HuH-7 (cell line): ENCODE measurements at regions not wholly inside any gene's neighbourhood (a gene's known extent, or its start where the extent isn't known, plus 50 kb on each side); places are given as distances from the start of the nearest gene placed in this dataset.
"Not testable (repeated sequence)": the region's sequence is repeated elsewhere in the genome, so short reads cannot be mapped to it uniquely, and the experiment has no call there.

Experiments
- DNase-seq: peaks from one replicate; pipeline ENCODE4 v3.0.0; 2011; ENCODE audit warnings: low spot score

DNA sequence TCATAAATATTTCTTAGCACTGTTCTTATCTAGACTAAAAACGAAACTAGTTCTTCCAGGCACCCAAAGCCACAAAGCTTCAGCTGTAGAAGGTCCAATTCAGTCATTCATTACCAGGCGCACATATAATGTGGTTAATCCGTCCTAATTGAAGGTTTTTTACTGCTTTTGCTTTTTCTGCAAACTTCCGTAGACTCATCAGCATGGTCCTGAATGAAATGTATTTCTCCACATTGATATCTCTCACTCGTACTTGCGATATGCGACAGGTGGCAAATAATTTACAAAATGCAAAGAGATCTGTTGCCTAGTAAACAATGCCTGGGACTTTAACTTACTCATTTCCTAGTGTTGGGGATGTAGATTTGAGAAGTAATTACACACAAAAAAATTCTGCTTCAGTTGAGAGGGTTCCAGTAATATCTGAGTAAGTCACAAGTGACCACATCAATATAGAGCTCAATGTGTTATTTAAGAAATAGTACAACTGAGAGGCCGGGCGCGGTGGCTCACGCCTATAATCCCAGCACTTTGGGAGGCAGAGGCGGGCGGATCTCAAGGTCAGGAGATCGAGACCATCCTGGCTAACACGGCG lies 75.0 kb upstream of the MBNL1 start:
- DNase-seq: no peak

DNA sequence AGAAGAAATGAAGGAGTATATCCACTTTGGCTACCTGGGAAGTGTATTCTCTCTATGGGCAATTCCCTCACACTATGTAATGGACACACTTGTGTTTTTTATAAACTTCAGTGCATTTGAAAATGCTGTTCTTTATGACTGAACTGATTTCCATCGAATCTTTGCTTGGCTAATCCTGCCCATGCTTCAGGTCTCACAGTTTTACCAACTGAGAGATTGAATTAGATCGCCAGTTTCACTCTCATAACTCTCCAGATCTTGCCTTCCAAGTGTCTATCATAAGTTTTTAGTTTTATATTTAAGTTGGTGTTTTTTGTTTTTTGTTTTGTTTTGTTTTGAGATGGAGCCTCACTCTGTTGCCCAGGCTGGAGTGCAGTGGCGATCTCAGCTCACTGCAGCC lies 73.5 kb upstream of the MBNL1 start:
- no peak for DNase-seq

DNA sequence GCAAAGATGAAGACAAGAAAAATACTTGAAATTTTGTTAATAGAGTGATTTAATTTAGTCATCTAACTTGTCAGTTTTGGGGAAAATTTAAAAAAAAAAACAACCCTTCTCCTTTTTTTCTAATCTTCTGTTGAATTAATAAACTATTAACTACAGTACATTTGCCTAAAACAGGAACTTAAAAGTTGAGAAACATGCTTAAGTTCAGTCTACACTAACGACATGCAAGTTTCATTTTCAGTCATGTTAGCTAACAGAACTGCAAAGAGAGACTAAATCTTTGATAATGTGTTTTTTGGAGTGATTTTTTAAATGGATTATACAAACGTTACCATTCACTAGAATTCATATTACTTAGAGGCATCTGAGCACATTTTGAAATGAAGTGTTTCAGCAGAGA lies 71.9 kb upstream of the MBNL1 start:
- no peak for DNase-seq

DNA sequence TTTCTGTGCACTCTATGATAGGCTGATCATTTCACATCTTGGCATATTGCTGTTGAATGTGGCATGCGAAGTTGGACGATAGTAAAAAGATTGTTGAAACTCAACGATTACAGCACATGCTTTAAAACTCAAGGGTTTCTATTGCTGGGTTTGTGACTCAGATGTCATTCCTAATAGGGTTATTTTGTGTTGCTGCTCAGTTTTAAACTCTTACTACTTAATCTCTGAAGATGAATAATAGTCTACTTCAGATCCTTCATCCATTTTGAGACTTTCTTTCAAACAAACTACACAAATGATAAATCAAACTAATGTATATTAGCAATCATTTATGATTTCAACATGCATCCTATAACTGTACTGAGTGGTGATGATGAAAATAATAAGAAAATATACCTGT lies 71.3 kb upstream of the MBNL1 start:
- no peak for DNase-seq

DNA sequence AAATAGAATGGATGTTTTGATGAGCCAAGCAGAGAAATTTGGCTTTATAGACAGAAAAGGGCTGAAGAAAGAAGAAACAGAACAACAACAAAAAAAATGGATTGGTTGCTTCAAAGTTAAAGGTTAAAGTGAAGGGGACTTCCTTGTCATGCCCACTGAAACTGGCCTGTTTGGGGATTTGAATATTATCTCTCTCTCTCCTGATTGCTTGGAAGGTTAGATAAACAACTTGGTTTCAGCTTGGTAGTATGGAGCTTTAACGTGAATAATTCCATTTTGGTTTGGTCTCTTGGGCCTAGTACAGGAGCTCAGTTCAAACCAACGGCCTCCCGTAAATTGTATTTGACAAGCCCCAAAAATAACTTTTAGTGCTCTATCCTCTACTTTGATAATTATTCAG lies 70.8 kb upstream of the MBNL1 start:
- DNase-seq: no peak

DNA sequence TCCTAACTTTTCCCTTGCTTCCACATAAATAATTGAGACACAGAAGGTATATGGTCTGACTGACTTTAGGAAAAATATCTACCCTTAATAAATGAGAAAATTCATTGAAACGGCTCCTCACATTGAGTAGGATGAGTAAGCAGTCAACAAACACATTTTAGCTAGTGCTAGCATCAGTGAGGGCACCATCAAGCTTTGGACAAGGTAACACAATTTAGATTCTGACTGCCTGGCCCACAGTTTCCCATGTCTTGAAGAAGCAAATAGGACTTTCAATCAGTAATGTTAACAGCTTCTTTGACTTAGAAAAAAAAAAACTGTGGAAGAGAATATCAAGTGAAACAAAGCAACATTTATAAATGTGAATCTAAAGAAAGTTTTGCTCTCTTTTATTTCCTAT lies 70.1 kb upstream of the MBNL1 start:
- DNase-seq: no peak

DNA sequence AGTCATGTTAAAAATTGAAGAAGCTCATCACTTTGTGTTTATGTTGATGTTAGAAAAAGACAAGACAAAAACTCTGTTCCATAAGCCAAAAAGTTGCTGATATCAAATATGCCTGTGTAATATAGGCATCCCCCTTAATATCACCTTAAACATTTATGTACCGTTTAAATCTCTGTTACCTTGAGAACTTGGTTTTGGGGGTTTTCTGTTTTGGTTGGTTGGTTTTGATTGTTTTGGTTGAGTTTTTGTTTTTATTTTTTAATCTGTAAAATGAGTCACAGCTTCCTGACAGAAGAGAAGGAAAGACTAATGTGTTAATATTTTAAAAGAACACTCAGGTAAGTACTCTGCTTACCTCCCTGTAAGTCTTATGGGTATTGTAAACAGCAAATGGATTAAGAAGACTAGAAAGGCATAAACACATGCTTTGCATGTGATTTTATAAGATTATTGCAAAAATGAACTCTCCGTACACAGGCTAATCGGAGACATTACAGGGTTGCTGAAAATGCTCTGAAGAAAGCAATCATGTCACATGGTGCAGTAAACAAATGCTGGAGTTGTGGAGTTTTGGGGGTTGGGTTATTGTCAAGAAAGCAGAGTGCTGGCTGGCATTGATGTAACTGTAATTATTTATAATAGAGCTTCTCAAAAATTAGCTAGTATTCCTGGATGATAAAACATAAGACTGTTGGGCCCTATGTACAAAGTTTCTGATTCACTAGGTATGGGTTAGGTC lies 69.5 kb upstream of the MBNL1 start:
- DNase-seq: no peak

DNA sequence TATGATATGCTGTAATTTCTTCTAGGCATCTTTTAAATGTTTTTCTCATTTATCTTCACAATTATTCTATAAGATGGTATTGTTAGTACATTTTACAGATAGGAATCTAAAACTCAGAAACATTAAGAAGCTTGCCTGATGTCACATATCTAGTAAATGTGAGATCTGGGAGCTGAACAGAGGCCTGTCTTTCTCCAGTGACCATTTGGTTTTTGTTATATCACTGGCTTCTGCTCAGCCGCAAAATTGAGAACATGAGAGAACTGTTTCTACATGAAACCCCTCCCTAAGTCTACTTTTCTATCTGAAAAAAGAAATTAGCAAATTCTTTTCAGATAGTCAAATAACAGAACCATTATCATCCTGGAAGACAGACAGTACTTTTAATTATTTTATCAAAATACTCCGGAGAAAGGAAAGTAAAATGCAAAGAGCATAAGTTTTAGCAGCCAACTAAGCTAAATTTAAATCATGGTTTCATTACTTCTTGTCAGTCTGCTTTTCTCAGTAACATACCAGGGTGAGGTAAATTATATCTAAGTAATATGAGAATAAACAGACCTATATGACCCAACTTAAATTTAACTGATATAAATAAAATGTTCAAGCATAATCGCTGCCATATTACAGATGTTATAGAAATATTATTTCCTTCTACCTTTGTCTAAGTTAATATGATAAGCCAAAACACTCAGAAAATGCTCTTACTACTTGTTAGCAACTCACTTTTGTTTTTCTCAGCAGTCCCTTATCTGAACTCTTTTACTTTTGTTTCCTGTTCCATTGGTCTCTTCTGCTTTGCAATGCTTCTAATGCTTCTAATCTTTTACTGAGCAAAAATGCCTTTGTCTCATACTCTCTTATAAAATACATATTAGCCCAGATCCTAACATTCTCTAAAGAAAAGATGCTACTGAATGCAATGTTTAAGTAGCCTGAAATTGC lies 68.0 kb upstream of the MBNL1 start:
- DNase-seq: no peak

DNA sequence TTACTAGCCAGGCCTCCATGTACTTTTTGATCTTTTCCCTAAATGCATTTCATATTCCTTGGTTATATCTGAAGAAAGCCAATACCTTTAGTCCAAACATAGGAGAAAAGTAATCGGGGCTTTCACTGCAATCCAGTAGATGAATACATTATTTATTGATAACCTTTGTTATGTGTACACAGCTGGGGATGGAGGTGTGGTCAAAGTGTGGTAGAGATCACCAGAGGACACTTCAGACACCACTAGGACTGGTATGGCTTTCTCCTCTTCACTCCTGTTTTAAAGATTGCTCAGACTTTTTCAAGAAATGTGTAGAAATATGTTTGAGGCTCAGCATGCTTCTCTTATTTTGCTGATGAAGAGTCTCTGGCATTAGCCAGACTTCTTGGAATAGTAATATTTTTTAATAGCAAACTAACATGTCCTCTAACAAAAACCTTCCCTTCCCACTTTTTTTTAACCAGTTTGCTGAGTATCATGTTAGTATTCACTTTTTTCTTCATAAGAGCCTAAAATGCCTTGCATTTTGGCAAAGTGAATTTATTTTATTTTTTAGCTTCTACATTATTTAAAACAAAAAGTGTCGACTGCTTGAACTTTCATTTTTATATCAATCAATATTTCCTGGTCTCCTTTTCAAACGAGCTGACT lies 65.6 kb upstream of the MBNL1 start:
- peak; percentile 8 for DNase-seq

DNA sequence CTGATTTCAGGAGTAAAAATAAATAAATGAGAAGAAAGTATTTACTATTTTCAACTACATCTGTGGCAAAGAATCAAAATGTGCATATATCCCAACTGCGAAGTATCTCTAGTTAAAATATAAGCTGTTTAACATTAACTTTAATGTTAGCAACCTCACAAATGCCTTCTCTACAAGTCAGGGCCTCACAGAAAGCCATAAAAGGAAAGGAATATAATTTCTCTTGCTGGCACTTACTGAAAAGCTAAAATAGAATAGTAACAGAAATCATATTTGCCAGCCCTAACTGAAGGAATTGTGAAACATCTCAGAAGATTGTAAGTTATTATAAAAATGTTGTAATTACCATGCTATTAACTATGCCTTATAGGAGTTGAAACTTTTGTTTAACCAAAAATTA lies 65.1 kb upstream of the MBNL1 start:
- no peak for DNase-seq

DNA sequence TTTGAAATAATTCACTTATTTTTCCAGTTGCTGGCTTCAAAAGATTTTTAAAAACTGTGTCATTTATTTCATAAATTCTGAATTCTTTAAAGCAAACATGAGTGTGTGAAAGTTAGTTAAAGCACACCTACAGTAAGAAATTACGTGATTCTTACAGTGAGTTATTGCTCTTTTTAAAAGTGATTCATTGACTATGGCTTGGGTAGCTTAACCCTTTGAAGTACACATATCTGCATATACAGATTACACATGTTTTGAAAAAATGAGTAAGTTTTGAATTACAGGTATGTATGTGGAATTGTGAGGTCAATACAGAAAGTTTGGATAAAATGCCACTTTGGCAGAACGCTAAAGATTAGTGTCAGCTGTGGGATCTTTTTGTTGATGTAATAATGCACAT lies 64.5 kb upstream of the MBNL1 start:
- no peak for DNase-seq

DNA sequence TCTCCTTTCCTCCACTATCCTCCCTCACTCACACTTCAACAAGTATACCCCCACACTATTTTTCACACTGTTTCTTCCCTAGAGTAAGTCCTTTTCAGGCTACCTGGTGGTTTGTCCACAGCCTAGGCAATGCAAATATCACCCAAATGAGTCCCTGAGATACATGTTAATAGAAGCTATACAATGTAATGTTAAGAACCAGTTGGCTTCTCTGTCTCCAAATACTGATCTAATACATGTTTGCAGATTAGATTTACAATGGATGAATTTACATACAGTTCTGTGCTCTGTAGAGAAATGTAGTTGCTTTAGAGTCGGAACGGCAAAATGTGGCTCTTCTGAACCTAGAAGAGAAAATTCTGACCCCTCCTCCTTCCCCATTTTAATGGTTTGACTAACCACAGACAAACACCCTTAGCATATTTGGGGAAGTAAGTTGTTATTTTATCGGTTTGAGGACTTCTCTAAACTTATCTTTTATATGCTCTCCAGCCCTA lies 63.6 kb upstream of the MBNL1 start:
- DNase-seq: no peak

DNA sequence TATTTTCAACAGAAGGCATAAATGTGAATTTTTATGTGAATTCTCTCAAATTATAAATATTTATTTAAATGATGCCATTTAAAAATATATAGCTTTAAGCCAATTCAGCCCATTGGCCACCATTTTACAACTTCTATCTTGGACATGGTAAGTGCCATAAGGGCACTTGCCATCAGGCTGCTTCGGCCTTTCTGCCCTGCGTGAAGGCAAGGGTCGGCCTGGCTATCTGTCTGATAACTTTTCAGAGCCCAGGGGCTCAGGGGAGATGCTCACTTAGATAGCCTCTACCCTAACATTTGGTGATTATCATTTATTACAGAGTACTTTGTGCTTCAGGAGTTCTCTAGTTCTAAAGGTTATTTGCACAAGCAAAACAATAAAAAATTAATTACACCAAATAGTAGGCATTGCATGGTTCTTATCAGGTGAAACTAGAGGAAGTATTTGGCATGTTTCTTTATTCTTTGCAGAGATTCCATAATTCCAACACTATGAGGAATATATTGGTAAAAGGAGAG lies 62.4 kb upstream of the MBNL1 start:
- DNase-seq: no peak

DNA sequence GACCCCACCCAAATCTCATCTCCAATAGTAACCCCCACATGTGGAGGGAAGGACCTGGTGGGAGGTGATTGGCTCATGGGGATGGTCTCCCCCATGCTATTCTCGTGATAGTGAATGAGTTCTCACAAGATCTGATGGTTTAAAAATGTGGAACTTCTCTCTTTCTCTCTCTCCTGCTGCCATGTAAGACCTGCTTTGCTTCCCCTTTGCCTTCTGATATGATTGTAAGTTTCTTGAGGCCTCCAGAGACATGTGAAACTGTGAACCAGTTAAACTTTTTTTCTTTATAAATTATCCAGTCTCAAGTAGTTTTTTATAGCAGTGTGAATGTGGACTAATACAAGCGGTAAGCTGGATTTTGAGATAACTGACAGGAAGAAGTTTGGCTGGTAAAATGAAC lies 60.3 kb upstream of the MBNL1 start:
- no peak for DNase-seq

DNA sequence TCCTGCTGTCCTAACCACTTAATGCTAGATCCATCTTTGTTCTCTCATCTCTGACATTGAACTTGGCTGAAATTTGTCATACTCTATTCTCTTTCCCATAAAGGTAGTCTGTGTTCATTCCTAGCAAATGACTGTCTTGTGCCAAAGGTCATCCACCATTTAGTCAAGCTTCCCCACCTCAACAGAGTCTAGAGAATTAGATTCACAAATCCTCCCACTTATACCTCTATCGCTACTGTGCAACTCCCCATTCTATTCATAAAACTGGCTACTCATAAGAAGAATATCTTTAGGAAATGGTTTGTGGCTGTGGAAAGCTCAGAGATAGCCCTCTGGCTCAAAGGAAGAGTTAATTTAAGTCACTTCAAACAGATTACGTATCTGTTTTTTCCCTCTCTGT lies 59.7 kb upstream of the MBNL1 start:
- DNase-seq: no peak

DNA sequence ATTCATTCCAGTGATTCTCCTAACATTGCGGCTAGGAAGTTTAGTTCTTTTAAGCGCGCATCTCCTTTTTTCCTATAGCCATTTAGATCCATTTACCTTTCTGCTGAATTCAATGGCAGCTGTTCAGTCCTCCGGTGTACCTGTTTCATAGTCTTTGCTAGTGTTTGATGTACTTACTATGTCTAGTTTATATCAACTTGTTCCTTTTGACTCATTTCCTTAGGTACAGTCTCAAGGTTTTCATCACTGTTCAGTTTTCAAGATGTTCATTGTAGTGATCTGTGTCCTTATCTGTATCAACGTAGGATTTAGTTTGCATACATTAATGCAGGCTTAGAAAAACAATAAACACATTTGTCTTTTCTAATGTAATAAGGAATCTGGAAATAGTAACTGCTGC lies 59.0 kb upstream of the MBNL1 start:
- no peak for DNase-seq

DNA sequence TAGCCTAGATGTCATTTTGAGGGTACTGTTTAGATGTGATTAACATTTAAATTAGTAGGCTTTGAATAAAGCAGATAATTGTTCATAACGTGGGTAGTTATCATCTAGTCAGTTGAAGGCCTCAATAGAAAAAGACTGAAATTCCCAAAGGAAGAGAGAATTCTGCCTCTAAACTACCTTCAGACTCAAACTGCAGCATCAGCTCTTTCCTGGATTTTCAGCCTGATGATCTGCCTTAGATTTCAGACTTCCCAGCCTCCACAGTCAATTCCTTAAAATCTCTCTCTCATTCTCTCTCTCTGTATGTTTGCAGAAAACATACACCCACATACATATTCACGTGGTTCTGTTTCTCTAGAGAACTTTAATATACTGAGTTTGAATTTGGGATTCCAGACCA lies 58.0 kb upstream of the MBNL1 start:
- DNase-seq: no peak

DNA sequence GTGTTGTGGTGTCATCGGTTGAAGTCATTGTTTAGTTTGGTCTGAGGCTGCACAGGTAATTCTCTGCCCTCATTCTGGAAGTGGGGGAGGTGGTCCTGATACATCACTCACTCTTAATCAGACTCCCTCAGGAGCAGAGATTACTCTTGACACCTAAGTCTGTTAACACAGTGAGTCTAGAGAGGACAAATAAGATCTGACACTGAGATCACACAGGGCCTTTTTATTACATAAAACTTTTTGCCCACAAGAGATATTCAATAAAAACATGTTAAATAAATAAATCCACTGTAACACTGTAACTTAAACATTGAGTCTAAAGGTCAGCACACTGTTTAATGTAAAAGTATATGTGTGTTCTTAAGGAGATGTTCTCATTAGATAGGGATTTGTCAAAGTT lies 57.1 kb upstream of the MBNL1 start:
- no peak for DNase-seq

DNA sequence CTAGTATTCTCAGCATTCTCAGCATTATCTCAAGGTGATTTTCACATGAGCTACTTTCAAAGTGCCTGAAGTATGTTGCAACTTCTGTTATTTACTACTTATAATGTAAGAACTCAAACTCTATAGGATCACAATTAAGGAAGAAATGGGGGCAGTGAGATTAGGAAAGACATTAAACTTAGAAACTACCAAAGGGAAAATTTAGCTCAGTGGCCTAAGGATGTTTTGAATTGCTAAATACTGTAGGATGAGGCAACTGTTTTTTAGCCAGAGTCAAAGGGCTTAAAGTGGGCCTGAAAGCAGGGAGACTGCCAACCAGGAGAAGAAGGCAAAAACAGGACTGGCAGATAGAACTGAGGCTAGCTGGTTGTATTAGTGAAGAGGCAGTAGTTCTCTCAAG lies 55.5 kb upstream of the MBNL1 start:
- DNase-seq: no peak

DNA sequence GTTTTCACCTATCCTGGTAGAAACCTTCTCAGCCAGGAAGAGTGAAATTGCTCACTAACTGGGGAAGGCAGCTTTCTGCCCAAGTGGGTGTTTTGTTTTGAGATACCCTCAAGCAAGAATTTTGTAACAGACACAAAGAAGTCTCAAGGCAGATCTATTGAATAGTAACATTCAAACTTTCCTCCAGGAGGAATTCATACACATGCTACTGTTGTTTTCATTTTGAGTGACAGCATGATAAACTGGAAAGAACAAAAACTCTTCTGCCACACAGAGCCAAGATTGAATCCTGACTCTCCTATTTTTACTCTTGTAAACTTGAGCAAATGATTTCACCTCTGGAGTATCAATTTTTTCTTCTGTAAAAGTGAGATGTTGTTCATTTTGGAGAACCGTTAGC lies 54.8 kb upstream of the MBNL1 start:
- DNase-seq: no peak

DNA sequence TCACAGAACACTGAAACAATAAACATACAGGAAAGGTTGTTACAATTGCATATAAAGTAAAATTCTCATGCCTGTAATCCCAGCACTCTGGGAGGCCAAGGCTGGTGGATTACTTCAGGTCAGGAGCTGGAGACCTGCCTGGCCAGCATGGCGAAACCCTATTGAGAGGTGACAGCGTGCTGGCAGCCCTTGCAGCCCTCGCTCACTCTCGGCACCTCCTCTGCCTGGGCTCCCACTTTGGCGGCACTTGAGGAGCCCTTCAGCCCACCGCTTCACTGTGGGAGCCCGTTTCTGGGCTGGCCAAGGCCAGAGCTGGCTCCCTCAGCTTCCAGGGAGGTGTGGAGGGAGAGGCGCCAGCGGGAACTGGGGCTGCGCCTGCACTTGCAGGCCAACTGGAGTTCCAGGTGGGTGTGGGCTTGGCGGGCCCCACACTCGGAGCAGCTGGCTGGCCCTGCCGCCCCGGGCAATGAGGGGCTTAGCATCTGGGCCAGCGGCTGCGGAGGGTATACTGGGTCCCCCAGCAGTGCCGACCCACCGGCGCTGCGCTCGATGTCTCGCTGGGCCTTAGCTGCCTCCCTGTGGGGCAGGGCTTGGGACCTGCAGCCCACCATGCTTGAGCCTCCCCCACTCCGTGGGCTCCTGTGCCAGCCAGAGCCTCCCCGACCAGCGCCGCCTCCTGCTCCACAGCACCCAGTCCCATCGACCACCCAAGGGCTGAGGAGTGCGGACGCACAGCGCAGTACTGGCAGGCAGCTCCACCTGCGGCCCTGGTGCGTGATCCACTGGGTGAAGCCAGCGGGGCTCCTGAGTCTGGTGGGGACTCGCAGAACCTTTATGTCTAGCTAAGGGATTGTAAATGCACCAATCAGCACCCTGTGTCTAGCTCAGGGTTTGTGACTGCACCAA lies 51.5 kb upstream of the MBNL1 start:
- DNase-seq: not testable (repeated sequence)
